ENCODE measurements at regions not wholly inside any gene's neighbourhood (a gene's known extent, or its start where the extent isn't known, plus 50 kb on each side); places are given as distances from the start of the nearest gene placed in this dataset.

GRCh38 chr2:203656522-203657287 lies 49.7 kb upstream of the CD28 start:
- WGBS = 78% methylated on average over 8 of the region's 10 CpGs
- Histone ChIP-seq H3K4me1 (peaks cover 0 to 2% (median 0%) of the 10 kb centered on the region in 4 donors), H3K27me3 (no peaks in the 10 kb centered on the region), H3K4me3 (no peak overlapping the region), H3K9me3 (no peaks in the 10 kb centered on the region), H3K36me3 (no peaks in the 10 kb centered on the region), H3K27ac (replicated peaks in 1 of 4) (peak overlapping the region in 3 of 4 donors; percentile 24 to 48 (median 42))
- peak; percentile 35 to 44 for TF ChIP-seq POLR2AphosphoS5 (IDR thresholded peaks at IDR 0.05)
- no peak for TF ChIP-seq POLR2A (IDR thresholded peaks at IDR 0.05; ENCODE audit: low read depth)
- DNase-seq (ENCODE audit: extremely low spot score) = no peak
- intact Hi-C loops (cut with DNase I) = loop anchor here (10.0 kb wide), 1 partner anchor 158 kb away; no protein-coding TSS in a partner anchor

Data from esophagus muscularis mucosa (tissue), 4 donors.